ENCODE measurements at regions not wholly inside any gene's neighbourhood (a gene's known extent, or its start where the extent isn't known, plus 50 kb on each side); places are given as distances from the start of the nearest gene placed in this dataset.
"Not testable (repeated sequence)": the region's sequence is repeated elsewhere in the genome, so short reads cannot be mapped to it uniquely, and the experiment has no call there.

DNA sequence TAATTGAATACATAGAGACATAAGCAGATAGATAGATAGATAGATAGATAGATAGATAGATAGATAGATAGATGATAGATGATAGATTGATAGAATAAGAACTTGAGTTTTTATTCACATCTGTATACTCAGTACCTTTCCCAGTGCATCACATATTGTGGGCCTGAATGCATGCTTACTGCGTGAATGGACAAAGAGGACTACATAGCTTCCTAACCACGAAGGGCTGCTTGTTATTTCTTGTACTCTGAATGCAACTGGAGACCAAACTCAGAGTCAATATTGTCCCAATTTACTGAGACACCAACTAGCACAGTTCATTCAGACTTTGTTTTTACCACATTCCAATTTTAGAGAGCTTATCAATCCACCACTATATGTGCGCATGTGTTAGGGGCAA is 422.9 kb upstream of the GRM7 start:
- DNase-seq (ENCODE audit: low read depth): no peak

- no peak for DNase-seq (ENCODE audit: low read depth)
Measured at GRCh38 chr3:6439226-6439625, 421.7 kb upstream of the GRM7 start.

- no peak for DNase-seq (ENCODE audit: low read depth)
Measured at GRCh38 chr3:6439824-6440223, 421.1 kb upstream of the GRM7 start.

DNA sequence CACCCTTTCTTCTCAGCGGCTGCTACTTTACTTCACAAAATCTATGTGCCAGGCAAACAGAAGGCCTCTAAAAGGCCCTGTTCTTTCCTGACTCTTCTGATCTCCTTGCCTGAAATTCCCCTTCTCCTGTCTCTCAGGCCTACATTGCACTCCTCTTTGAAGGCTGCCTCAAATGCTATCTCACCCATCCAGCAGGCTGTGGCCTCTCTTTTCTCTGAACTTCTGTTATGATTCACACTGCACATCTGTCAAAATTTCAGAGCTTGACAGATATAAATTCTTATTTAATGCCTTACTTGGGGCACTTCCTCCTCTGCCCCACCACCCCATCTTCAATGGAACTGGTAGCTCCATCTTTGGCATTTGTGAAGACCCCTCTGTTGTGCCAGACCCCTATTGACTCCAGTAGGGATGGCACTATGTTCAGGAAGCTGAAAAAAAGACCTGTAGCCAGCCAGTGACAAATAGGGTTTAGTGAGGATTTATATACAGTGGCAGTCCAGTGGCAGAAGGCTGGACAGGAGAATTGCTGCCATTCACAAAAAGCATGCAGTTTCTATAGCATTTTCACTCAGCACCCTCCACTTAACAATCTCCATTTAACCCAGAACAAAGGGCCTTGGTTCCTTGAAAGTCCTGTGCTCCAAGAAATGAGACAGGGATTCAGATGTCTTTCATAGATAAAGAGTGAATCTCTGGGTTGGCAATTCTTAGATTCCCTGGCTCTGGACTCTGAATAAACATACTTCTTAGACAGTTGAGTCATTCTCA is 415.8 kb upstream of the GRM7 start:
- DNase-seq (ENCODE audit: low read depth): no peak

DNA sequence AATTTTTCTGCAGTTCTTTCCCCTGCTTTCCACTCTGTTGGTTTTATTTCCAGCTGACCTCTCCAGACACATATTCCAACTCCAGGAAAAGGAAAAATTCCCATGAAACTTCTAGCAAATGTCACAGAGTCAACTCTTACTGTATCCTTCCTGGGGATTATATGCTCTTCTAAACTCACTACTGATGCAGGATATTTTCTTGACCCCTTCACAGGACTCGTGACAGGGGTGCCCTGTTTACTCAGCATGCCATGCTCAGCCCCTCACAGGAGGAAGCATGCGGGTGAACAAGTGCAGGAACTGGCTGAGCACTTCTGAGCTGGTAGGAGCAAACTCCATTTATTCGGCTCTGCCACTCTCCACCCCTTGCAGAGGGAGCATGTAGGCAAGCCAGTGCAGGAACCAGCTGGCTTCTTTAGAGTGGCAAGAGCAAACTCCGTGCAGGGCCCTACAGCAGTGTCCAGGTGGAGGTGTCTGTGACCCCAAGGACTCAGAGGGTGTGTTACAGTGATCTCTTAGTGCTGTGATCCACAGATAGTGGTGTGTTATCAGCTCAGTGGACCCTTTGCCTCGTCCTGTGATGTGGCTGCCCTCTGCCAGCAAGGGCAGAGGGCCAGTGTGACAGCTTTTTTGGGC is 413.6 kb upstream of the GRM7 start:
- no peak for DNase-seq (ENCODE audit: low read depth)

- no peak for DNase-seq (ENCODE audit: low read depth)
Measured at GRCh38 chr3:6448011-6448410, 412.9 kb upstream of the GRM7 start.

DNA sequence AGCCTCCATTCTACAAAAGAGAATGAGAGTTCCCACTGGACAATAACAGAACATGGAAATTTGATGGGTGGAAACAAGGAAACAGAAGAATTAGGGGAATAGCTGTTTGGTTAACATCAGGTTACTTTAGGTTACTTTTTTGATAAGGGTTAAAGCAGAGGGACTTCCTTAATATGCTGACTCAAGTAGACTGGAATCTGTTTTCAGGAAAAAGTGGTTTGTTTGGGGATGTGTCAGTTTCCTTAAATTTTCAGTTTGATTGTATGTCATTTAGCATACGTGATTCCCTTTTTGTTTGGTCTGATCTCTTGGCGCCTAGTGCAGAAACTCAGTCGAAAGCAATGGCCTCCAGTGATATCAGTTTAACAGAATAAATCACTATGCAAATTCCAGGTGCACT is 411.8 kb upstream of the GRM7 start:
- no peak for DNase-seq (ENCODE audit: low read depth)

DNA sequence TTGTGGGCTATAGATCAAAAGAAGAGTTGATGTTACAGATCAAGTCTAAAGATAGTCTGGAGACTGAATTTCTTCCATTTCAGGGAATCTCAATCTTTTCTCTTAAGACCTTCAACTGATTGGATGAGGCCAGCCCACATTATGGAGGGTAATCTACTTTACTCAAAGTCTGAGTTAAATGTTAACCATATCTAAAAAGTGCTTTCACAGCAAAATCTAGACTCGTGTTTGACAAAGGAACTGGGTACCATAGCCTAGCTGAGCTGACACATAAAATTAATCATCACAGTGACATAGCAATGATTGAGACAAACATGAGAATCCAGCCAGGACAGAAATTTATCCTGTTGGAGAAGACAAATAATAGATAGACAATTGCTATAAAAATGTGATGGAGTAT is 407.9 kb upstream of the GRM7 start:
- DNase-seq (ENCODE audit: low read depth): no peak

- DNase-seq (ENCODE audit: low read depth): no peak
Measured at GRCh38 chr3:6455031-6455430, 405.9 kb upstream of the GRM7 start.

- no peak for DNase-seq (ENCODE audit: low read depth)
Measured at GRCh38 chr3:6467186-6467585, 393.7 kb upstream of the GRM7 start.

GRCh38 chr3:6468589-6468988 is 392.3 kb upstream of the GRM7 start:
- no peak for DNase-seq (ENCODE audit: low read depth)

DNA sequence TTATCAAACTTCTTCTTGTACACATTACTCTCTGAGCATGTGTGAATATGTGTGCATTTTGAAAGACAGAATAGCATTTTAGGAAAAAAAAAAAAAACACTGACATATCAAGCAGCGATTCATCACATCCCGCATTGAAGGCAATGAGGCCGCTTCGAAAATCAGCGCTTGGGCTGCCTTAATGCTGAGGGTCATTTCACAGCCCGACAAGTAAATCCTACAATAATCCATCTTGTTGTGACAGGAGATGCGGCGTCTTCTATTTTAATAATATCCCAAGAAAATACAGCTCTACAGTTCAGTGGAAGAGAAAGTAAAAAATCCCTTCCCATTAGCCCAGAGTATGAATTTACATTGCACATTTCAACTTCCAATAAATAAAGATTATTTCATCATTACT is 389.2 kb upstream of the GRM7 start:
- no peak for DNase-seq (ENCODE audit: low read depth)

GRCh38 chr3:6490487-6491327 is 370.2 kb upstream of the GRM7 start:
- DNase-seq (ENCODE audit: low read depth): not testable (repeated sequence)

GRCh38 chr3:6491768-6492167 is 369.1 kb upstream of the GRM7 start:
- no peak for DNase-seq (ENCODE audit: low read depth)

GRCh38 chr3:6492306-6492705 is 368.6 kb upstream of the GRM7 start:
- DNase-seq (ENCODE audit: low read depth): no peak

DNA sequence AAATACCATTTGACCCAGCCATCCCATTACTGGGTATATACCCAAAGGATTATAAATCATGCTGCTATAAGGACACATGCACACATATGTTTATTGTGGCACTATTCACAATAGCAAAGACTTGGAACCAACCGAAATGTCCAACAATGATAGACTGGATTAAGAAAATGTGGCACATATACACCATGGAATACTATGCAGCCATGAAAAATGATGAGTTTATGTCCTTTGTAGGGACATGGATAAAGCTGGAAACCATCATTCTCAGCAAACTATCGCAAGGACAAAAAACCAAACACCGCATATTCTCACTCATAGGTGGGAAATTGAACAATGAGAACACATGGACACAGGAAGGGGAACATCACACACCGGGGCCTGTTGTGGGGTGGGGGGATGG is 362.0 kb upstream of the GRM7 start:
- not testable (repeated sequence) for DNase-seq (ENCODE audit: low read depth)

- DNase-seq (ENCODE audit: low read depth): no peak
Measured at GRCh38 chr3:6504347-6504746, 356.6 kb upstream of the GRM7 start.

DNA sequence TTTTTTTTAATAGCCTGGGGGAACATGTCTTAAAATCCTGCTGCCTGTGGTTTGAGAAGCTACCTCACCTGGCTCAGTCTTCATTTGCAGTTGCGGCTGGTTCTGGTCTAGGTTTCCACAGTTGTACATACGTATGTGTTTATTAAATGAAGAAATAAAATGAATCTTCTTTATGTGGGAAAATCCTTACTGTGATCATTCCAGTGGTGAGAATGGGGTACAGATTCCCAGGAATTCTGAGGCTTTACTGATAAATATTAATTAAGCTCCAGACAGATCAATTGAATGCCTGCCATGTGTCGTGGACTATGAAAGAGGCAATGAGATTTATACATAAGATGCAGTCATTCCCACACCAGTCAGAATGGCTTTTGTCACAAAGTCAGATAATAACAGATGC is 356.1 kb upstream of the GRM7 start:
- no peak for DNase-seq (ENCODE audit: low read depth)

- no peak for DNase-seq (ENCODE audit: low read depth)
Measured at GRCh38 chr3:6508410-6508759, 352.5 kb upstream of the GRM7 start.

GRCh38 chr3:6509576-6509975 is 351.3 kb upstream of the GRM7 start:
- no peak for DNase-seq (ENCODE audit: low read depth)

DNA sequence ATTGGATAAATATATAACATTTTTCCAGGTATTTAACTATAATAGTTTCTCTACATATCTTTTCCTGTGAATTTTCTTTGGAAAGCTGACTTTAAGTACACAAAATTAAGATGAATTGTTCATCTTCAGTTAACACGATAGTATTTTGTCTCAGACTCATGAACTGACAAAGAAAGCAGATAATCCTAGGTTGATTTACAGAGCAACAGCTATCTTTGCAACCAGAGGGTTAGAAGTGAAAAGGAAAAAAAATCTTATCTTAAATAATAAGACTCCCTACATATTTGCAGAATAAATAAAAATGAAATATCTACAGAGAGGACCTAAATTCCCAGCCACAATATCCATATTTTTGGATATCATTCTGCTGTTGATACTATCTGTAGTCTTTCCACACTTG is 350.2 kb upstream of the GRM7 start:
- DNase-seq (ENCODE audit: low read depth): no peak

DNA sequence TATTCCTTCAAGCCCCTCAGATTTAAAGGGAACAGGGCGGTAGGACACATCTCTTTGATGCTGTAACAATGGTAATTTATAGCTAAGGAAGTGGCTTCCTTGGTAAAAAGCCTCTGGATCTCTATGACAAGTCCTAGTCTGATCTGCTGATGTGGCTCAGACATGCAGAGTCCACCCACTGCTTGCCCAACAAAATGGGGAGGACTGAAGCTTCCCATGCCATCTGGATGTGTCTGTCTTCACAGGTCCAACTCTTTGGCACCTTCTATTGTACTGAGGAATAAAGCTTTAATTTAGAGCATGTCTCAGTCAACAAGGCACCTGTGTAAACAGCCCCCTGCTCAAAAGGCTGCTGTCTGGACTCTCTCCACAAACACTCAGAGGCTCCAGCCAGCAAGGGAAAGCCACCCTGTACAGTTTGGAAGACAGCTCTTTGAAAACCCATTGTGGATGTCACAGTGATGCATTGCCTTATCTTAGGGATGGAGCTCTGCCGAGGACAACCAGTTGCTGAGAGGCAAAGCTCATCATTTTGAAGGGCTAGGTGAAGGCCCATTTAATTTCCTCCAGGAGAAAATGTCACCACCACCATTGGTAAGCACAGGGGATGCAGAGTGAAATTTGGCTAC is 348.6 kb upstream of the GRM7 start:
- no peak for DNase-seq (ENCODE audit: low read depth)

GRCh38 chr3:6516143-6516542 is 344.8 kb upstream of the GRM7 start:
- no peak for DNase-seq (ENCODE audit: low read depth)

Measured in EH (cell line).